A549 (cell line): ENCODE measurements at regions not wholly inside any gene's neighbourhood (a gene's known extent, or its start where the extent isn't known, plus 50 kb on each side); places are given as distances from the start of the nearest gene placed in this dataset.

Experiments used
- ATAC-seq, 2 experiments: fragments of 200-7000 bp in 1 of 2; fragments of >200 bp in 1 of 2; cut with Nextera tagmentation in 1 of 2; cut with Tn5 transposase in 1 of 2; 3 replicates each; pipeline versions ENCODE4 v1.8.0 to v1.9.1; 2018 to 2020; ENCODE audit warnings: mild to moderate bottlenecking in 1 of 2, moderate library complexity in 1 of 2
- CTCF ChIA-PET: fragments of 300-600 bp; sonication (Branson Sonifier 250); formaldehyde crosslinking; extraction: SDS; loops from one replicate; lab custom pipeline; 2021; ENCODE audit warnings: antibody characterized with exemption, inconsistent platforms; lab: Yijun Ruan, JAX
- POLR2A ChIA-PET: fragments of 350-600 bp; formaldehyde crosslinking; extraction: SDS; loops from one replicate; lab custom pipeline; 2021; ENCODE audit warnings: antibody characterized with exemption, inconsistent platforms; lab: Yijun Ruan, JAX
- DNase-seq, 2 experiments: peaks; one replicate each; pipeline versions ENCODE4 v3.0.0 to v3.0.0-alpha.2; 2011 to 2016; ENCODE audit warnings: low read depth in 1 of 2, low spot score in 1 of 2
- FAIRE-seq: peaks from 2 replicates; lab custom pipeline; 2011; peaks lifted over from hg19 to GRCh38; lab: Jason Lieb, UNC
- H3K27ac ChIP-seq, 2 experiments: fragments of >200 bp; sonication (Bioruptor Twin); formaldehyde crosslinking; 3 replicates each; pipeline ENCODE4 v1.5.1; 2016 to 2017
- H3K4me1 ChIP-seq: fragments of >200 bp; sonication (Bioruptor Twin); formaldehyde crosslinking; 3 replicates; pipeline ENCODE4 v1.6.1; 2016
- H3K4me2 ChIP-seq: fragments of >200 bp; sonication (Bioruptor Twin); formaldehyde crosslinking; 3 replicates; pipeline ENCODE4 v1.6.1; 2016
- H3K4me3 ChIP-seq: fragments of >200 bp; sonication (Bioruptor Twin); formaldehyde crosslinking; 3 replicates; pipeline ENCODE4 v1.5.1; 2016
- H3K9me3 ChIP-seq: fragments of >200 bp; sonication (Bioruptor Twin); formaldehyde crosslinking; 3 replicates; pipeline ENCODE4 v1.6.1; 2016
- CBX8 ChIP-seq: fragments of 200-600 bp; sonication (generic); IDR thresholded peaks from 2 replicates; pipeline ENCODE4 v1.6.1; 2016
- CEBPB ChIP-seq, 2 experiments: fragments of >200 bp in 1 of 2; sonication (Bioruptor Twin) in 1 of 2; formaldehyde crosslinking in 1 of 2; IDR thresholded peaks; 2 replicates each; pipeline ENCODE4 v1.6.1; 2012 to 2016
- EHF ChIP-seq: fragments of 250-450 bp; sonication (Bioruptor Pico); IDR thresholded peaks from 2 replicates; pipeline ENCODE4 v1.5.0; 2020; ENCODE audit warnings: mild to moderate bottlenecking
- EHMT2 ChIP-seq: fragments of 200-600 bp; sonication (generic); IDR thresholded peaks from 2 replicates; pipeline ENCODE4 v1.6.1; 2016; ENCODE audit warnings: antibody characterized with exemption, low read depth, mild to moderate bottlenecking, moderate library complexity
- EP300 ChIP-seq, 2 experiments: fragments of >200 bp; sonication (Bioruptor Twin); formaldehyde crosslinking; IDR thresholded peaks; 2 replicates in 1 of 2; 3 replicates in 1 of 2; pipeline ENCODE4 v1.6.1; 2016 to 2017
- FOXS1 ChIP-seq: fragments of 250-450 bp; sonication (Bioruptor Pico); IDR thresholded peaks from 2 replicates; pipeline ENCODE4 v1.5.0; 2020; ENCODE audit warnings: mild to moderate bottlenecking, moderate library complexity
- GATA3 ChIP-seq: IDR thresholded peaks from 2 replicates; pipeline ENCODE4 v1.6.1; 2012; ENCODE audit warnings: borderline replicate concordance
- HDAC2 ChIP-seq: fragments of 200-600 bp; sonication (generic); IDR thresholded peaks from 2 replicates; pipeline ENCODE4 v1.6.1; 2016
- HOXA7 ChIP-seq: fragments of 250-450 bp; sonication (Bioruptor Pico); IDR thresholded peaks from 2 replicates; pipeline ENCODE4 v1.5.0; 2020; ENCODE audit warnings: mild to moderate bottlenecking, moderate library complexity
- HOXB13 ChIP-seq: fragments of 250-450 bp; sonication (Bioruptor Pico); IDR thresholded peaks from 2 replicates; pipeline ENCODE4 v1.5.0; 2020; ENCODE audit warnings: low read depth, mild to moderate bottlenecking, moderate library complexity
- MAZ ChIP-seq: fragments of 150-350 bp; IDR thresholded peaks from 2 replicates; pipeline ENCODE4 v1.6.1; 2014; ENCODE audit warnings: antibody characterized with exemption, low read depth, low read length, borderline replicate concordance
- NR3C1 ChIP-seq: fragments of >200 bp; sonication (Bioruptor Twin); formaldehyde crosslinking; IDR thresholded peaks from 3 replicates; pipeline ENCODE4 v1.6.1; 2017
- RAD21 ChIP-seq, 2 experiments: fragments of >200 bp in 1 of 2; sonication (Bioruptor Twin) in 1 of 2; formaldehyde crosslinking in 1 of 2; IDR thresholded peaks in 1 of 2; conservative IDR thresholded peaks in 1 of 2; 2 replicates in 1 of 2; 3 replicates in 1 of 2; pipeline ENCODE4 v1.6.1; 2012 to 2018; ENCODE audit warnings: inconsistent platforms in 1 of 2
- RARB ChIP-seq: fragments of 250-450 bp; sonication (Bioruptor Pico); IDR thresholded peaks from 2 replicates; pipeline ENCODE4 v1.8.0; 2021; ENCODE audit warnings: mild to moderate bottlenecking, moderate library complexity
- RCOR1 ChIP-seq: fragments of 150-350 bp; IDR thresholded peaks from 2 replicates; pipeline ENCODE4 v1.6.1; 2014; ENCODE audit warnings: antibody characterized with exemption, low read length, low read depth
- RFX5 ChIP-seq: fragments of 450-650 bp; IDR thresholded peaks from 2 replicates; pipeline ENCODE4 v1.7.1; 2014; ENCODE audit warnings: antibody characterized with exemption, mild to moderate bottlenecking, moderate library complexity
- USF2 ChIP-seq: fragments of 450-650 bp; IDR thresholded peaks from 2 replicates; pipeline ENCODE4 v1.6.1; 2014; ENCODE audit warnings: antibody characterized with exemption
- ZC3H11A ChIP-seq: fragments of 450-650 bp; IDR thresholded peaks from 2 replicates; pipeline ENCODE4 v1.6.1; 2014; ENCODE audit warnings: antibody characterized with exemption, mild to moderate bottlenecking
- WGBS: methylation state at CpG from one replicate; pipeline ENCODE4 v1.1.6; 2017; ENCODE audit errors: missing lambda C conversion rate; 5-methylcytosine and 5-hydroxymethylcytosine counted together
- TF ChIP-seq, protein P1 (sequence below): fragments of 250-450 bp; sonication (Bioruptor Pico); IDR thresholded peaks from 2 replicates; pipeline ENCODE4 v1.5.0; 2020; ENCODE audit warnings: low read depth, mild to moderate bottlenecking, moderate library complexity
- TF ChIP-seq, protein P2 (sequence below): fragments of >200 bp; sonication (Bioruptor Twin); formaldehyde crosslinking; IDR thresholded peaks from 3 replicates; pipeline ENCODE4 v1.5.1; 2016

DNA sequence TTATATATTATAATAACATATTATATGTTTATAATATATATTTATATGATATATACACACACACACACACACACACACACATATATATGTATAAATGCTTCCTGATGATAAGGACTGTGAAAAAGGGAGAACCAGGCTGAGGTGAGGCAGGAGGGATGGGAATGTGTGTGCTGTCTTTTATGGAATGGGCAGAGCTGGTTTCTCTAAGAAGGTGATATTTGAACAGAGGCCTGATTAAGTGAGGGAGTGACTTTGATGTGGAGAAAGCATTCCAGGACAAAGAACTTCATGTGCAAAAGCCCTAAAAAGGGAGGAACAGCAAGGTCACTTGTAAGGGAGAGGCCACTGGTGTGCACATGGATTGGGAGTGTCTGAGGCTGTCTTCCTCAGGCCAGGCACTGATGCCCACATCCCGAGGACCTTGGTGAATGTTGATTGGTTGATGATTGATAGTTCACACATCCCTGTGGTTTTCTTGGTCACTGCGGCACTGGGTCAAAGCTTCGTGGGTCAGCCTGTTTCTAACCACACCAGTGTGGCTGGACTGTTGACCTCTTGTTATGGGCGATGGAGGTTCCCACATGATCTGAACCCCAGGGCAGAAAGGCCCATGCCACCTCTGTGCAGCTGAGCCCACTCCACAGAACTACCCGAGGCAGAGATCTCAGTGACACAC, 196.9 kb downstream of the MYCN start:
- H3K27ac ChIP-seq: no peak overlapping the region
- ChIA-PET CTCF (interaction anchor here (0.5 kb wide), 1 partner anchor 334 kb away, joined by 3 read pairs; no protein-coding TSS in a partner anchor), POLR2A (no interaction called here)
- DNase-seq (no peak), FAIRE-seq (no peak), ATAC-seq (no peak)
- H3K4me1 ChIP-seq: 0 out of 3 replicates have a peak, but pooled peaks cover 5% of the 10 kb centered on the region
- 26% methylated on average over 5 of the region's 5 CpGs for WGBS
- no peak for TF ChIP-seq RARB
- no peak for TF ChIP-seq USF2
- TF ChIP-seq RCOR1: no peak
- TF ChIP-seq RFX5: no peak
- TF ChIP-seq RAD21 (conservative IDR thresholded peaks at IDR 0.05 in 1 of 2, IDR thresholded peaks at IDR 0.05 in 1 of 2): no peak
- no peak for TF ChIP-seq EP300 (IDR thresholded peaks at IDR 0.05)
- no peak for TF ChIP-seq FOXS1 (CRISPR knock-in tag)
- no peak overlapping the region for H3K4me2 ChIP-seq
- H3K4me3 ChIP-seq: no peak overlapping the region
- no peaks in the 10 kb centered on the region for H3K9me3 ChIP-seq

DNA sequence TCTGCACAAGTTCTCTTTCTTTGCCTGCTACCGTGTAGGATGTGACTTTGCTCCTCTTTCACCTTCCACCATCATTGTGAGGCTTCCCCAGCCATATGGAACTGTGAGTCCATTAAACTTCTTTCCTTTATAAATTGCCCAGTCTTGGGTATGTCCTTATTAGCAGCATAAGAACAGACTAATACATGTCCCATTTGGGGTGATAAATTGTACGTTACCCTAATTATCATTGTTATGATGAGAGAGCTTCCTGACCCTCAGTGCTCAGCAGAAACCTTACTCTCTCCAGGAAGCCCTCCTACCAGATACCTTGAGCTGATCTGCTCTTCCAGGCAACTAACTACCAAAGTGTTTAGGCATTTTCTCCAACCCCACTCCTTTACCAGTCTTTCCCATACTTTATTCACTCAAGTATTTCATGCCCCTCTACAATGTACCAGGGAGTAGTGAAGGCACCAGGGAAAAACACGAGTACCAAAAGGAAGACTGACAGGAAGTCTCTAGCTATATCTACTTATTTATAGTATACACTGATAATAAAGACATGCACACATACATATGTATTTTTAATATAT, 196.2 kb downstream of the MYCN start:
- Histone ChIP-seq H3K4me1 (0 out of 3 replicates have a peak, but pooled peaks cover 2% of the 10 kb centered on the region), H3K4me2 (no peak overlapping the region), H3K27ac (no peak overlapping the region), H3K4me3 (no peak overlapping the region), H3K9me3 (no peaks in the 10 kb centered on the region)
- 10% methylated on average over 3 of the region's 3 CpGs for WGBS
- no peak for FAIRE-seq
- no peak for TF ChIP-seq HDAC2
- TF ChIP-seq GATA3: no peak
- no peak for ATAC-seq
- POLR2A ChIA-PET: no interaction called here
- CTCF ChIA-PET: no interaction called here
- DNase-seq: no peak

- Histone ChIP-seq H3K4me3 (no peak overlapping the region), H3K4me2 (no peak overlapping the region), H3K4me1 (no peaks in the 10 kb centered on the region)
- ChIA-PET POLR2A (no interaction called here), CTCF (no interaction called here)
- 0% methylated on average over 1 of the region's 1 CpG for WGBS
- DNase-seq (no peak), FAIRE-seq (no peak), ATAC-seq (no peak)
- no peak for TF ChIP-seq EP300 (IDR thresholded peaks at IDR 0.05)
- TF ChIP-seq, all 56 proteins: peak for 0
- Histone ChIP-seq H3K27ac (no peak overlapping the region), H3K9me3 (no peaks in the 10 kb centered on the region)
Observed at GRCh38 chr2:16135913-16136310, 195.6 kb downstream of the MYCN start.

DNA sequence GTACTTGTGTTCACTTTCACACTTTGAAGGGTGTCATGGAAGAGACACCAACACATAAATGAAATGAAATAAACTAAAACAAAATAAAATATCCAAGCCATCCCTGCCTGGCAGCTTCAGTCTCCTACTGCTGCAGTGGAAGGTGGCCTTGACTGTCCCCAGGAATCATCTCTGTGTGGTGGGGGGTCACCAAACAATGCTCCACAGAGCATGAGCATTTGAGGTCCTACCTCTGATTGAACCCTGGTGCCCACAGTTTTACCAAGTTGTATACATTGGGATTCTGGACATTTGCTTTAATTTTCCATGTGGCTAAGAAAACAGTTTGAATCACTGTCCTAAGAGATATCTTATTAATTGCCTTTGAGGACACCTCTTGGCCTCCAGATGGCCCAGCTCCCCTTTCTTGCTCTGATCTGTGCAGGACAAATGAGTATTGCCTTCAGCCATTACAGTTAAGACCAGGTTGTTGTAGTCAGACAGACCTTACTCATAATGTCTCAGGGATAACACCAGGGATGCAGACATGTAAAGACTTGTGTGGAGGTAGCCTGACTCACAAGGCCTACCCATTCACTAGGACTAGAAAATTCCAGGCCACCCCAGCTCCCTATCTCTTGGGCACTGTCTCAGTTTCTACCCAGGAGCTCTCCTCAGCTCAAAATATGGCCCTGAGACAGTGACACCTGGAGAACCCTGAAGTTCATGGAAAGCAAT, 195.0 kb downstream of the MYCN start:
- ChIA-PET CTCF (no interaction called here), POLR2A (no interaction called here)
- ATAC-seq (no peak), DNase-seq (no peak), FAIRE-seq (no peak)
- H3K4me1 ChIP-seq: no peaks in the 10 kb centered on the region
- TF ChIP-seq HOXB13 (CRISPR knock-in tag) (no peak), CBX8 (no peak), ZC3H11A (no peak), EHMT2 (no peak), RCOR1 (no peak), HOXA7 (CRISPR knock-in tag) (no peak), MAZ (no peak), CEBPB (IDR thresholded peaks at IDR 0.05) (no peak), NR3C1 (no peak), EHF (CRISPR knock-in tag) (no peak)
- TF ChIP-seq, protein P1, sequence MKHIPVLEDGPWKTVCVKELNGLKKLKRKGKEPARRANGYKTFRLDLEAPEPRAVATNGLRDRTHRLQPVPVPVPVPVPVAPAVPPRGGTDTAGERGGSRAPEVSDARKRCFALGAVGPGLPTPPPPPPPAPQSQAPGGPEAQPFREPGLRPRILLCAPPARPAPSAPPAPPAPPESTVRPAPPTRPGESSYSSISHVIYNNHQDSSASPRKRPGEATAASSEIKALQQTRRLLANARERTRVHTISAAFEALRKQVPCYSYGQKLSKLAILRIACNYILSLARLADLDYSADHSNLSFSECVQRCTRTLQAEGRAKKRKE (CRISPR knock-in tag): no peak
- TF ChIP-seq, protein P2, sequence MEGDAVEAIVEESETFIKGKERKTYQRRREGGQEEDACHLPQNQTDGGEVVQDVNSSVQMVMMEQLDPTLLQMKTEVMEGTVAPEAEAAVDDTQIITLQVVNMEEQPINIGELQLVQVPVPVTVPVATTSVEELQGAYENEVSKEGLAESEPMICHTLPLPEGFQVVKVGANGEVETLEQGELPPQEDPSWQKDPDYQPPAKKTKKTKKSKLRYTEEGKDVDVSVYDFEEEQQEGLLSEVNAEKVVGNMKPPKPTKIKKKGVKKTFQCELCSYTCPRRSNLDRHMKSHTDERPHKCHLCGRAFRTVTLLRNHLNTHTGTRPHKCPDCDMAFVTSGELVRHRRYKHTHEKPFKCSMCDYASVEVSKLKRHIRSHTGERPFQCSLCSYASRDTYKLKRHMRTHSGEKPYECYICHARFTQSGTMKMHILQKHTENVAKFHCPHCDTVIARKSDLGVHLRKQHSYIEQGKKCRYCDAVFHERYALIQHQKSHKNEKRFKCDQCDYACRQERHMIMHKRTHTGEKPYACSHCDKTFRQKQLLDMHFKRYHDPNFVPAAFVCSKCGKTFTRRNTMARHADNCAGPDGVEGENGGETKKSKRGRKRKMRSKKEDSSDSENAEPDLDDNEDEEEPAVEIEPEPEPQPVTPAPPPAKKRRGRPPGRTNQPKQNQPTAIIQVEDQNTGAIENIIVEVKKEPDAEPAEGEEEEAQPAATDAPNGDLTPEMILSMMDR: no peak
- no peak overlapping the region for H3K4me3 ChIP-seq
- H3K9me3 ChIP-seq: no peaks in the 10 kb centered on the region
- H3K27ac ChIP-seq: no peak overlapping the region
- no peak overlapping the region for H3K4me2 ChIP-seq
